GM21529 (cell line): ENCODE measurements at regions not wholly inside any gene's neighbourhood (a gene's known extent, or its start where the extent isn't known, plus 50 kb on each side); places are given as distances from the start of the nearest gene placed in this dataset.
"Not testable (repeated sequence)": the region's sequence is repeated elsewhere in the genome, so short reads cannot be mapped to it uniquely, and the experiment has no call there.

Source experiments
- ATAC-seq: cut with Tn5 transposase; IDR thresholded peaks from one replicate; pipeline ENCODE4 v1.9.1; 2021; ENCODE audit not compliant: unreplicated experiment

DNA sequence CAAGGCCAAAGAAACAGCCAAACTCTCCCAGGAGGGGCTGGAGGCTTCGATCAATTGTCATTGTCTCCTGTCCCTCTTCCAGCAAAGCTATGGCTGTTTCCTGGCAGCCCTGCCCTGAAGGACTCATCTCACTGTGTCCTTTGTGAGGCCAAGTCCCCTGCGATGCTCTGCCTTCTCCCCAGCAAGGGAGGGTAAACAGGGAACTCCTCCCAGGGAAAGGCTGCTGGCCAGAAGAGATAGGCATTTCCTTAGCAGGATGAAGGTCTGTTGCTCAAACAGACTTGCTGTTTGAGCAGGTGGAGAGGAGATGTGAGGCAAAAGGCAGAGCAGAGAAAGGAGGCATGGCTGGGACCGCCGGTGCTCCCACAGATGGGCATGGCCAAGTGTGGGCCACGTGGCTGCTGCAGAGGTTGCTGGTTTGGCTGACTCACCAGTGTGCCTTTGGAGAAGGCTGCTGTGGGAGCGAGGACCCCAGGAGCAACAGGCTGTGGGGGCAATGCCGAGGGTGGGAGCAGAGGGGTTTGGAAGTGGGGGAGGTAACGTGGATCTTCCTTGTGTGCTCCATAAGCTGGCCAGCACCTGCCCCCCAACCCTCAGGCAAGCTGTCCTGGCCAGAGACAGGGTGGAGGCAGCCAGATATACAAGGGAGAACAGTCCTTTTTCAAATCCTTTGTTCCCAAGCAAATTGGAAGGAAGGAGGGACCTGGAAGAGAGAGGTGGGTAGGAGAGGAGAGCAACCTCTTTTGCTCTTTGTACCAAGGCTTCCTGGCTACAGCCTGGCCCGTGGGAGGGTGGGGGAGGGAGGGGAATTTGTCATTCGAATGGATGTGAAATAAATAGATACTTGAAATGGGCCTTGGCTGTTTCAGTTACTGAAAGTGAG is 449.8 kb downstream of the SIPA1L2 start:
- no peak for ATAC-seq

DNA sequence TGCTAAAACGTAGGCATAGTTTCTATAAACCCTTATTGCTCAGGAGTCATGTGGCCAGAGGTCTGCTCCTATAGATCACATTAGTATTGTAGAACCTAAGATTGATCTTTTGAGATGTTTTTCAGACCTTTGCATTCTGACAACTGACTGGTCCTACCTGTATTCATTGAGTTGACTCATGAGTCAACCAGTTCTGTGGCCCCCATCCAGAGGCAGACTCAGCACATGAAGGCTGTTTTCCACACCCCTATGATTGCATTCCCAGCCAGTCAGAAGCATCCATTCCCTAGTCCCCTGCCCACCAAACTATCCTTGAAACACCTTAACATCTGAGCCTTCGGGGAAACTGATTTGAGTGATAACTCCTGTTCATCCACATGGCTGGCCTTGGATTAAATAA is 451.7 kb downstream of the SIPA1L2 start:
- no peak for ATAC-seq

DNA sequence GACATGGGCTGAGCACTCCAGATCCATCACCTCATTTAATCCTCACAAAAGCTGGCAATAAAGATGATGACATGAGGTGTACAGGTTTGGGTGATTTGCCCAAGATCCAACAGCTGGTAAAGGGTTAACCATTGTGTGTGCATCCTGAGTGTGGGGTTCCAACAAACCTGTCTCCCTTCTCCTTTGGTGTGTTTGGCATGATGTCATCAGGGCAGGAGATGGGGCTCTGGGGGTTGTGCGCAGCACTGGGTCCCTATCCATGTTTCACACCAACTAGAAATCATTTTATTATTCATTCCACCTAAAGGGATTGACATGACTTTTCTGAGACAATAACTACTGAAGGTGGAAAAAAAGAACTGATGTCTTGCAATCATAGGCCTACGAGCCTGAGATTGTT is 452.5 kb downstream of the SIPA1L2 start:
- no peak for ATAC-seq

DNA sequence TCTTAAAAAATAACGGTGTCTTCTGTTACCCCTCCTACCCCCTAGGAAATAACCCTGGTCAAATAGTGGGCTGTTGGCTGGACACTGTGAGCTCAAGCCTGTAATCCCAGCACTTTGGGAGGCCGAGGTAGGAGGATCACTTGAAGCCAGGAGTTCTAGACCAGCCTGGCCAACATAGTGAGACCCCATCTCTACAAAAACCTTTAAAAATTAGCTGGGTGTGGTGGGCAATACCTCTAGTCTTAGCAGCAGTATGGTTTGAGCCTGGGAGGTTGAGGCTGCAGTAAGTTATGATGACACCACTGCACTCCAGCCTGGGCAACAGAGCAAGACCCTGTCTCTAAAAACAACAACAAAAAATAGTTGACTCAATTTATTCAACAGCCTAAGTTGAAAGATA is 453.7 kb downstream of the SIPA1L2 start:
- no peak for ATAC-seq

DNA sequence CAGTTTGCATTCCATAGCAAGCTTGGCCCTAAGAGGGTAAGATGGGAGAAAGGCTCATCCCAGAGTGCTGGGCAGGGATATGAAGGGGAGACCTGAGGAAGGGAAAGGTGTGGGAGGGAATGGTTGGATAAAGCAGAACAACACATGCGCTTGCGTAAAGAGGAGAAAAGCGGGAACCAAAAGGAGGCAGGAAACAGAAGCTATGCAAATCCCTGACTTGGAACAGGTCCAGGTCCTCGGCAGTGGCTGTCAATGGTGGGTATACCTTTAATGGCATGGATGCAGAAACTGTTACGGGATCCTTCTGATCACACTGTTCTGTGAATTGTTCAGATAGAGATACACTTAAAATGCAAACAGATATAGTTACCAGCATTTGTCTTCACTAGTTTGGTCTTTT is 455.6 kb downstream of the SIPA1L2 start:
- ATAC-seq = no peak

DNA sequence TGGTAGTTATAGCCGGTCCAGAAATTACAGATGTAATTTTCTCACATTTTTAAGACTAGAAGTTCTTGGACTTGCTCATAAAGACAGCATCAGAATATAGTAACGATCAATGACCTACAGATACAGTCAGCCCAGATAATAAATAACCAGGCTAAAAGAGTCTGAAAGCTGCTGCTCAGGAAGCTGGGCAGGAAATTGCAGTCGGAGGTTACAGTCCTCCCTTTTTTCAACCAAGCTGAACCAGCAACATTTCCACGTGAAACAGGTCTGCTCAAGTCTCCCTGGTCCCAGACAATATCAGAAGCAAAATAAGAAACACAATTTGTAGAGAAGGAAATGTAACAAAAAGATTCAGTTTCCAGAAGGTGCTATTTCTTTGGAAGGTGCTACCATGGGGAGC is 457.4 kb downstream of the SIPA1L2 start:
- ATAC-seq = no peak

DNA sequence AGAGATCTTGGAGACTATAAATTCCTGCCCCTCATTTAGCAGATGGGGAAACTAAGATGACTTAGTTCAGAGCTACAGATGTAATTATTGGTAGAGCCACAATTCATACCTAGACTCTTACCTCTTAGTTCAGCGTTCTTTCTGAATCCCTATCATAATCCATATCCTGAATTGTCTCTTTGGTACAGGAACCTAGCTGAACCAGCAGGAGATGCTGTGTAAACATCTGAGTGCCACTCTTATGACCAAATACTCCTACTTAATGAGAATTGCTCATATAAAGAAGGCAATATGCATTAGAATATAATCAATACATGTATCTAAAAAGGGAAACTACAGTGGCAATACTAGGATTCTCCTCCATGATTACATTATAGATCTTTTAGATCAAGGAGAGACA is 459.0 kb downstream of the SIPA1L2 start:
- no peak for ATAC-seq

DNA sequence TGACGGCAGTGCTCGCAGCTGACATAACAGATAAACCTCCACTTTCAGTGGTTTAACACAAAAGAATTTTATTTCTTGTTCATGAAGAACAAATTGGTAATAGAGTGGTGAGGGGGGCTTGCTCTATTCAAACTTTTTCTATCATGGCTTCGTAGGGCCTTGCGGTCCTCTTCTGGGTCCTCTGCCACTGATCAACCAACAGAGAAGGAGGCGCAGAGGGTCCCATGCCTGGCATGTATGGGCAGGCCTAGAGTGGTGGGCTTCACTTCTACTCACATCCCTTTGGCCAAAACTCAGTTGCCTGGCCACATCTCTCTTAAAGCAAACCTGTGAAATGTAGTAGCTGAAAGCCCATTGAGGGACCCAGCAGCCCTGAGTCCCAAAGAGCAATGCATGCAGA is 460.5 kb downstream of the SIPA1L2 start:
- no peak for ATAC-seq

DNA sequence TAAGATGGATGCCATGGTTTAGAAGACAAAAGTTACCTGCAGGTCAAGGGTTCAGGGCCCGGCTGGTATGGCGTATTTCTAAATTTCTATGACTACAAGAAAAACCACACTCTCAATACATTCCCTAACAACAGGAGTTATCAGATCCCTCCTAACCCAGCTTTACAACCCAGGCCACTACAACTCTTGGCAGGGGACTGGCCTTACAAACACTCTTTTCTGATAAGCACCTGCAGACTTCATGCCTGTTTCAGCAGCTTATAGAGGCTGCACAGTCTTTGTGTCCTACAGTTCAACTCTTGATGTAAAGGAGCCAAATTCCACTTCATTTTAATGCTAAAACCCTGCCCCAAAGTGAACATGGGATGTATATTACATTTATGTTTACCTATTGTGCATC is 461.4 kb downstream of the SIPA1L2 start:
- ATAC-seq = no peak

DNA sequence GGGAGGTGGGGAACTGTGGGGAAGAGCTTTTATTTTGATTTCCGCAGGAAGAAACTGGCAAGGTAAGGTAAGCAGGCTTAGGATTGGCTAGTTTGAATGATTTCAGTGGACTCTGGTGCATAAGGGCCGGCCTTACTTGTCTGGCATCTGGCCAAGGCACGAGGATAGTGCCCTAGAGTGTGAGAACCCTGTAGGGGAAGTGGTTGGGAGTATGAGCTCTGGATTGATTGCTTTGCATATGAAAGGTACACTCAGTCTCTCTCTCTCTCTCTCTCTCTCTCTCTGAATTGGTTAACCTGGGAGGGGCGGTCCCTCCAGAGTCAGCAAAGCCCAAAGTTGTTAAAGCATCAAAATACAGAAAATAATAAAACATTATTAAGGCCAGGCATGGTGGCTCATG is 463.0 kb downstream of the SIPA1L2 start:
- no peak for ATAC-seq

DNA sequence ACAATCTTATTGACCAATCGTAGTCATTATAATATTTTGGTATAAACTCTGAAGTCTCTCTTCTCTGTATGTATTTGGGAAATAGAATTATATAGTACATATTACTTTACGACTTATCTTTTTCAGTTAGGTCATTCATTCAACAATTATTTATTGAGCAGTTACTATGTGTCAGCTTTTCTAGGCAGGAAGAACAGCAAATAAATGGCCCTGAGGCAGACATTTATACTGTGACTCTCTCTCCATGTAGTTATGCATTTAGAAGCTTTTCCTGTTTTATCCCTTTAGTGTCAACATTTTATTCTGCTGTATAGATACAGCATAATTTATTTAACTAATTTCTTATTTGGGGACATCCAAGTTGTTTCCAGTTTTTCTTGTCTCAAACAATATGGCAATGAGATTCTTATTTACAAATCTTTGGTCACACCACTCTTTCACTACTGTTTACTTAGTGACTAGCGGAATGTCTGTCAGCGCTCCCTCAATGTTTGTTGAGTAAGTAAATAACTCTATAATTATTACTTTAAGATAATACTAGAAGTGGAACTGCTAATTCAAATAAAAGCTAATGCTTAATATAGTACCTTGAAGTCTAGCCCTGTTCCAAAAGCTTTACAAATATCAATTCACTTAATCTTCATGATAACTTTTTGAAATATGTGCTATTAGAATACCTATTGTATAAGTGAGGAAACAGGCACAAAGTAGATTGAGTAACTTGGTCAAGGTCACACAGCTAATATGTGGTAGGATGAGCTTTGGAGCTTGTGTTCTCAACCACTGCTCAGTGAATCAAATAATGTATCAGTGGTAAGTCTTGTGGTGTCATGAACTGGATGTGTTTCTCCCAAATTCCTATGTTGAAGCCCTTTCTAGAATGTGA is 465.6 kb downstream of the SIPA1L2 start:
- ATAC-seq = no peak

DNA sequence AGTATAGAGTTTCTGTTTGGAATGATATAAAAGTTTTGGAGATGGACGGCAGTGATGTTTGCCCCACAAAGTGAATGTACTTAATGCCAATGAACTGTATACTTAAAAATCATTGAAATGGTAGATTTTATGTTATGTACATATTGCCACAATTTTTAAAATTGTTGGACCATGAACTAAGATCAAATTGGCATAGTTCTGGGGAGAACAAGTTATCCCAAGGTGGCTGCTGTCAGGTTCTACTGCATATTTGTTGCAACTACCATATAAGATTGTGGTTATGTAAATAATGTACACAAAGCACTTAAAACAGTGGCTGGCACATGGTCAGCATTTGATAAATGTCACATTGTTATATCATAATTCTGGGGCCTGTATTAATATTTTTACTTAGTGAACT is 466.4 kb downstream of the SIPA1L2 start:
- no peak for ATAC-seq

DNA sequence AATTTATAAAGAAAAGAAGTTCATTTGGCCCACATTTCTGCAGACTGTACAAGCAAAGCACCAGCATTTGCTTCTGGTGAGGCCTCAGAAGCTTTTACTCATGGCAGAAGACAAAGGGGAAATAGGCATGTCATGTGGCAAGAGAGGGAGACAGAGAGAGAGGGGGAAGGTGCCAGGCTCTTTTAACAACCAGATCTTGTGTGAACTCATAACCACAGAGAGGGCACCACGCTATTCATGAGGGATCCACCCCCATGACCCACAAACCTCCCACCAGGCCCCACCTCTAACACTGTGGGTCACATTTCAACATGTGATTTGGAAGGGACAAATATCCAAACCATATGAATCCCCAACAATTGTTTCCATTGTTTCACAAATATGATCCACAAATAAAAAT is 467.9 kb downstream of the SIPA1L2 start:
- no peak for ATAC-seq

DNA sequence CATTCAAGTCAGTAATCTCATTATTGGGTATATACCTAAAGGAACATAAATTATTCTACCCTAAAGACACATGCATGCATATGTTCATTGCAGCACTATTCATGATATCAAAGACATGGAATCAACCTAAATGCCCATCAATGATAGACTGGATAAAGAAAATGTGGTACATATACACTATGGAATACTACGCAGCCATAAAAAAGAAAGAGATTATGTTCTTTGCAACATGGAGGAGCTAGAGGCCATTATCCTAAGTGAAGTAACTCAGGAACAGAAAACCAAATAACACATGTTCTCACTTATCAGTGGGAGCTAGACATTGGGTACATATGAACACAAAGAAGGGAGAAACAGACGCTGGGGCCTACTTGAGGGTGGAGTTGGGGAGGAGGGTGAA is 471.4 kb downstream of the SIPA1L2 start:
- not testable (repeated sequence) for ATAC-seq

DNA sequence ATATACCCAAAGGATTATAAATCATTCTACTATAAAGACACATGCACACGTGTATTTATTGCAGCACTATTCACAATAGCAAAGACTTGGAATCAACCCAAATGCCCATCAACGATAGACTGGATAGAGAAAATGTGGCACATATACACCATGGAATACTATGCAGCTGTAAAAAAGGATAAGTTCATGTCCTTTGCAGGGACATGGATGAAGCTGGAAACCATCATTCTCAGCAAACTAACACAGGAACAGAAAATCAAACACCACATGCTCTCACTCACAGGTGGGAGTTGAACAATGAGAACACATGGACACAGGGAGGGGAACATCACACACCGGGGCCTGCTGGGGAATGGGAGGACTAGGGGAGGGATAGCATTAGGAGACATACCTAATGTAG is 473.9 kb downstream of the SIPA1L2 start:
- ATAC-seq = not testable (repeated sequence)

DNA sequence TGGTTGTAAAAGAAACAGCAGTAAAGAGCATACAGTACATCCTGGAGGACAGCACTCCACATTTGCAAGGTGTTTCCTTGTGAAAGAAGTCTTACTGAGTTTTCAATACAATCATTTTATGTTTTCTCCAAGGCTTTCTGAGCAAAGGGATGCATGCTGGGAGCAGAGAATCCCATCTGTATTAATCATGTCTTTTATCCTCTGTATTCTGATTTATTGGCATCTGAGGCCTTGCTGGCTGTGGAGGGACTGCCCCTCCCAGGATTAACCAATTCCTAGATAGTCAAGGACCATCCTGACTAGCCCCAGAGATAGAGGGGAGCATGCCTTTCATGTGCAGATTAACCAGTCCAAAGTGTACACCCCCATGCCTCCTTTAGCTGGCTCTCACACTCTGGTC is 476.3 kb downstream of the SIPA1L2 start:
- no peak for ATAC-seq

DNA sequence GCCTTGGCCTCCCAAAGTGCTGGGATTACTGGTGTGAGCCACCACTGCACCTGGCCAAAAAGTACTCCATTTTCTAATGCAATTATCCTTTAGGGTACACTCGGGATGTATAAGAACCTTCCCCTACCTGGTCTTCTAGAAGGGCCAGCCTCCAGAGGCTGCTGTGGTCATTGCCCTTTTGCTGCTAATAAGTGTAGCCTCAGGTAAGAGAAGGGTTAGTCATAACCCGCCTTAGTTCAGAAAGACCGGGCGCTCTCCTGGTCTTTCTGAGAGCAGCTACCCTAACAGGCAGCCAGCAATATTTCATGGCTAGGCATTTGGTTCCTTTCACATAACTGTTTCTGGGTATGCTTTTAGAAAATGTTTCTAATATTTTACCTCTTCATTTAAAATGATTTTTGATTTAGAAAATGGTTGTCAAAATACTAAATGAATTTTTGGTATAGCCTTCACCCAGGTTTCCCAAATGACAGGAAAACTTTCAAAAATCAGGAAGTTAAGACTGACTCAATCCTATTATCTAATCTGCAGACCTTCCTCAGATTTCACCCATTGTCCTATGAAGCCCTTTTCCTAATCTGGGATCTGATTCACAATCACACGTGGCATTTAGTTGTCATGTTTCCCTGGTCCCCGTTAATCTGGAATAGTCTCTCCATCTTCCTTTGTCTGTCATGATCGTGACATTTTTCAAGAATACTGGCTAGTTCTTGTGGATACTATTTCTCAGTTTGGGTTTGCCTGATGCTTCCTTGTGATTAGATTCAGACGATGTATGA is 479.0 kb downstream of the SIPA1L2 start:
- no peak for ATAC-seq

DNA sequence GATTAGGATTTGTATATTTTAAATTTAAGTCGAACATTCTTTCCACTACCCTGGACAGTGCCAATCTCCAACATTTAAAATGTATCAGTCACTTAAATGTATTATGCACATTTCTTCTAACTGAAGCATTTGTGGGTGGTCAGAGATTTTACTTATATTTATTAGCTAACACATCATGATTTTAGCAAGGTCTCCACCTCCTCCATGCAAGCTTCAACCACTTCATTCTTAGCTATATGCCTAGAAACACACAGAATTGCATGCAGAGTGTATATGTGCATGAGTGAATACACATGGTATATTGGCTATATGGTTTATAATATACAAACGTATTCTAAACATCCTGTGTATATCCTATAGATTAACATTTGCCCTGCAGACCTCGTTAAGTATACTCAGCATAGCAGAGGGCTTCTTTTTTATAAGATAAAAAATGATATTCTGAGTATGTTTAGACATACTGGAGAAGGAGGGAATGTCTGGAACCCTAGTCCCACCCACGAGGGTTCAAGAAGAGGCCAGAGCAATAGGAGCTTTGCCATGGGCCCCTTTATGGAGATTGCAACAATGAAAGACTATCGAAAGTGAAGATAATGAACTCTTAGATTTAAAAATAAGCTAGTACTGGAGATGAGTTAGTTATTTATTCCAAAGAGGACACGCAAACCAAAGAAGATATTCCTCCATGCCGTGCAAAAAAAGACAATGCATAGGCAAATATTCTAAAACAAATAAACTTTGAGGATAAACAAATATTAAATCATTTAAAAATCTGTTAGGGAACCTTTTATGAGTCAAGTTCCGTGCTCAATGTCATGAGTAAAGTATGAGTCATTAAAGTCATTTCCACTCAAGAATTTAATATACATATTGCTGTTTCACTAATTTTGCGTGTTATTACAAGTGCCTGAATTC is 480.4 kb downstream of the SIPA1L2 start:
- no peak for ATAC-seq

DNA sequence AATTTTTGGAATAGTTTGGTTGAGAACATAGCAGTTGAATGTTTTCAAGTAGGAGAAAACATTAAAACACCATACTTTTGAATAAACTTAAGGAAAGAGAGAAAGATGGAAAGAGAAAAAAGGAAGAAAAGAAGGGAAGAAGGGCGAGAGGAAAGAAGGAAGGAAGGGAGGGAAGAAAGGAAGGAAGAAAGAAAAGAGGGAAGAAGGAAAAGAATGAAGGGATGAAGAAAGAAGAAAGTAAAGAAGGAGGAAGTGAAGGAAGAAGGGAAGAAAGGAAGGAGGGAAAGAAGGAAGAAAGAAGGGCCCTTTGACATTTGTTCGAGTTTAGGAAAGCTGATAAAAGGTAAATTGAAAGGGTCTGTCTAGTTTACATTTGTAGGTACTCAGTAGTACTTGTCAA is 482.7 kb downstream of the SIPA1L2 start:
- no peak for ATAC-seq

DNA sequence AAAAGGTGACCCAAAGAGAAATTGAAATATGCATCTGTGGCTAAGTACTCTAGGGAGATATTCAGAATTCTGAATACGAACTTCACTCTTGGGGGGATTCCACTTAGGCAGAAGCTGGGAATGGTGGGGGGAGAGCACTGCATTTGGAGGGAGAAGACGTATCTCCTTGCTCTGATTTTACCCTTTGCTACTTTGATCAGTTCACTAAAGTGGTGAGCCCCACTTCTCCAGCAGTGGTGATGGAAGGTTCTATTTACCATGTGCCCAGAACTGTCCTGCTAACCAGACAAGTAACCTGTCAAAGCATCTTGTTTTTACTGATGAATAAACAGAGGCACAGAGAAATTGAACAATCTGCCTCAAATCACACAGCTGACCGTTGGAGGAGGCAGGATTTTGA is 483.4 kb downstream of the SIPA1L2 start:
- ATAC-seq = no peak
